Tibial nerve (tissue), 4 donors: ENCODE measurements at regions not wholly inside any gene's neighbourhood (a gene's known extent, or its start where the extent isn't known, plus 50 kb on each side); places are given as distances from the start of the nearest gene placed in this dataset.

ENCODE experiments used
- CTCF ChIP-seq, 5 experiments: fragments of 200-600 bp in 3 of 5; fragments of 450-650 bp in 2 of 5; sonication (generic) in 3 of 5; IDR thresholded peaks; one replicate each; pipeline ENCODE4 v1.5.1; 2016 to 2019; ENCODE audit warnings: antibody characterized with exemption in 5 of 5, mild to moderate bottlenecking in 3 of 5, moderate library complexity in 2 of 5
- EP300 ChIP-seq, 2 donors: sonication (generic); formaldehyde crosslinking; IDR thresholded peaks; one replicate each; pipeline ENCODE4 v1.6.1; 2017; ENCODE audit warnings: antibody characterized with exemption in 2 of 2, mild to moderate bottlenecking in 1 of 2
- POLR2A ChIP-seq, 2 donors: fragments of 450-650 bp; IDR thresholded peaks; one replicate each; pipeline ENCODE4 v1.6.1; 2017; ENCODE audit warnings: antibody characterized with exemption in 2 of 2, mild to moderate bottlenecking in 2 of 2, moderate library complexity in 2 of 2

DNA sequence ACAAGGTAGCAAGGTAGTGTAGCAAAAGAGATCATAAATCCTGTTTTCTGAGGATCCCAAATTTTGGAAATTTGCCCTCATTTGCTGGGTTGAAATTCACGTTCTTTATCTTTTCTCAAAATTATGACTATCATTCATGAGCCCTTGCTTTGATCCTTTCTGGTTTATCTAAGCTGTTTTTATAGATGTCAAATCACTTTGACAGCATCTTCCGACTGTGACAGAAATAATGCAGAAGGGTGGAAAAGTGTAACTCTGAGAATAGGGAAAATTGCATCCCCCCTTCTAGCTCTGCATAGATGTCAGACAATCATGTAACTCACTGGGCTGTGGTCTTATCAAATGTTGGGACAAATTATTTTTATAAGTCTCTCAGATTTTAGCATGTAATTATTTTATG, 550.1 kb downstream of the OMA1 start:
- TF ChIP-seq CTCF (IDR thresholded peaks at IDR 0.05): no peak
- no peak for TF ChIP-seq POLR2A (IDR thresholded peaks at IDR 0.05)
- no peak for TF ChIP-seq EP300 (IDR thresholded peaks at IDR 0.05)
